ENCODE measurements at regions not wholly inside any gene's neighbourhood (a gene's known extent, or its start where the extent isn't known, plus 50 kb on each side); places are given as distances from the start of the nearest gene placed in this dataset.

DNA sequence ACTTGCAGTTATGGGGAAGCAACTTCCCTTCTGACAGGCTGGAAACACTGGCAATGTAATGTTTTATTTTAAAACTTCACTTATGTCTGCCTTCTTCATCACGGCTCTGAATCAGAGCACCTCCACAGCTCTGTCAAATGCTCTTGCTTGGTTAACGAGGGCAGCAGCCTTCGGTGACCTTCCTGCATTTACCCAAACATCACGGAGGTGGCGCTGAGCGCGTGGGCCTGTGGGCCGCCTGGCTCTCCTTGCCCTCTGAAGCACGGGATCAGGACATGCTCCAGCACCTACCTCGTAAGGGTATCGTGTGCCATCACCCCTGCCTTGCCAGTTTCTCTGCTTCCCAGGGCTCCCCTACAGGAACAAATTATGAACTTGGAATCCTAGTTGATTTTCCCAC lies 310.0 kb downstream of the TEX29 start:
- TF ChIP-seq, protein P1, sequence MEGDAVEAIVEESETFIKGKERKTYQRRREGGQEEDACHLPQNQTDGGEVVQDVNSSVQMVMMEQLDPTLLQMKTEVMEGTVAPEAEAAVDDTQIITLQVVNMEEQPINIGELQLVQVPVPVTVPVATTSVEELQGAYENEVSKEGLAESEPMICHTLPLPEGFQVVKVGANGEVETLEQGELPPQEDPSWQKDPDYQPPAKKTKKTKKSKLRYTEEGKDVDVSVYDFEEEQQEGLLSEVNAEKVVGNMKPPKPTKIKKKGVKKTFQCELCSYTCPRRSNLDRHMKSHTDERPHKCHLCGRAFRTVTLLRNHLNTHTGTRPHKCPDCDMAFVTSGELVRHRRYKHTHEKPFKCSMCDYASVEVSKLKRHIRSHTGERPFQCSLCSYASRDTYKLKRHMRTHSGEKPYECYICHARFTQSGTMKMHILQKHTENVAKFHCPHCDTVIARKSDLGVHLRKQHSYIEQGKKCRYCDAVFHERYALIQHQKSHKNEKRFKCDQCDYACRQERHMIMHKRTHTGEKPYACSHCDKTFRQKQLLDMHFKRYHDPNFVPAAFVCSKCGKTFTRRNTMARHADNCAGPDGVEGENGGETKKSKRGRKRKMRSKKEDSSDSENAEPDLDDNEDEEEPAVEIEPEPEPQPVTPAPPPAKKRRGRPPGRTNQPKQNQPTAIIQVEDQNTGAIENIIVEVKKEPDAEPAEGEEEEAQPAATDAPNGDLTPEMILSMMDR (IDR thresholded peaks at IDR 0.05) = no peak
- no peak for TF ChIP-seq POLR2A (IDR thresholded peaks at IDR 0.05)
